Upper lobe of left lung (tissue), 4 donors: ENCODE measurements at regions not wholly inside any gene's neighbourhood (a gene's known extent, or its start where the extent isn't known, plus 50 kb on each side); places are given as distances from the start of the nearest gene placed in this dataset.

Experiments
- CTCF ChIP-seq, 6 experiments: fragments of 450-650 bp in 4 of 6; fragments of 200-600 bp in 2 of 6; sonication (generic) in 2 of 6; IDR thresholded peaks; one replicate each; pipeline ENCODE4 v1.5.1; 2016 to 2019; ENCODE audit warnings: antibody characterized with exemption in 6 of 6
- POLR2A ChIP-seq, 4 donors: fragments of 450-650 bp; IDR thresholded peaks; one replicate each; pipeline ENCODE4 v1.5.1; 2016 to 2017; ENCODE audit warnings: antibody characterized with exemption in 4 of 4, mild to moderate bottlenecking in 2 of 4
- POLR2AphosphoS5 ChIP-seq, 2 donors: sonication (generic); formaldehyde crosslinking; IDR thresholded peaks; one replicate each; pipeline ENCODE4 v1.5.1; 2017; ENCODE audit warnings: antibody characterized with exemption in 2 of 2

GRCh38 chr12:67419810-67420209 lies 150.7 kb downstream of the CAND1 start:
- no peak for TF ChIP-seq POLR2AphosphoS5 (IDR thresholded peaks at IDR 0.05)
- TF ChIP-seq CTCF (IDR thresholded peaks at IDR 0.05) = no peak
- TF ChIP-seq POLR2A (IDR thresholded peaks at IDR 0.05) = no peak
